ENCODE measurements at regions not wholly inside any gene's neighbourhood (a gene's known extent, or its start where the extent isn't known, plus 50 kb on each side); places are given as distances from the start of the nearest gene placed in this dataset.

- TF ChIP-seq CTCF (IDR thresholded peaks at IDR 0.05; ENCODE audit: low read length), result no peak
- no peak for TF ChIP-seq EZH2 (IDR thresholded peaks at IDR 0.05; ENCODE audit: borderline replicate concordance, low read length)
- no peaks in the 10 kb centered on the region for H3K27me3 ChIP-seq (ENCODE audit: insufficient read depth, low read length)
- H2AFZ ChIP-seq (ENCODE audit: low read length), result no peak overlapping the region
- no peaks in the 10 kb centered on the region for H4K20me1 ChIP-seq (ENCODE audit: insufficient read depth, low read length)
- no peaks in the 10 kb centered on the region for H3K9me3 ChIP-seq (ENCODE audit: low read length)
- no peaks in the 10 kb centered on the region for H3K4me1 ChIP-seq (ENCODE audit: insufficient read depth, low read length, severe bottlenecking)
- H3K9ac ChIP-seq (ENCODE audit: low read length), result no peak overlapping the region
- H3F3A ChIP-seq (ENCODE audit: insufficient read depth, low read length), result no peaks in the 10 kb centered on the region
- no peaks in the 10 kb centered on the region for H3K9me2 ChIP-seq (ENCODE audit: low read depth, low read length)
- no peak overlapping the region for H3K4me2 ChIP-seq (ENCODE audit: low read length)
- no peaks in the 10 kb centered on the region for H3K79me2 ChIP-seq (ENCODE audit: insufficient read depth, low read length)
- H3K36me3 ChIP-seq (ENCODE audit: insufficient read depth, low read length), result no peaks in the 10 kb centered on the region
- H3K4me3 ChIP-seq (ENCODE audit: low read depth, low read length, poor library complexity, severe bottlenecking), result no peak overlapping the region
- H3K27ac ChIP-seq (ENCODE audit: low read depth, low read length, poor library complexity, severe bottlenecking), result no peak overlapping the region
These were observed 232.1 kb downstream of the NDUFA10 start for GRCh38 chr2:239793086-239793485.

GRCh38 chr2:239792405-239793084, 232.6 kb downstream of the NDUFA10 start:
- no peak overlapping the region for H3K27ac ChIP-seq (ENCODE audit: low read depth, low read length, poor library complexity, severe bottlenecking)
- H3K79me2 ChIP-seq (ENCODE audit: insufficient read depth, low read length), result no peaks in the 10 kb centered on the region
- H3K36me3 ChIP-seq (ENCODE audit: insufficient read depth, low read length), result no peaks in the 10 kb centered on the region
- TF ChIP-seq EZH2 (IDR thresholded peaks at IDR 0.05; ENCODE audit: borderline replicate concordance, low read length), result no peak
- no peak for TF ChIP-seq CTCF (IDR thresholded peaks at IDR 0.05; ENCODE audit: low read length)
- H3F3A ChIP-seq (ENCODE audit: insufficient read depth, low read length), result no peaks in the 10 kb centered on the region
- H3K9ac ChIP-seq (ENCODE audit: low read length), result no peak overlapping the region
- no peak overlapping the region for H3K4me2 ChIP-seq (ENCODE audit: low read length)
- H4K20me1 ChIP-seq (ENCODE audit: insufficient read depth, low read length), result no peaks in the 10 kb centered on the region
- no peak overlapping the region for H2AFZ ChIP-seq (ENCODE audit: low read length)
- H3K4me3 ChIP-seq (ENCODE audit: low read depth, low read length, poor library complexity, severe bottlenecking), result no peak overlapping the region
- H3K9me3 ChIP-seq (ENCODE audit: low read length), result no peaks in the 10 kb centered on the region
- H3K9me2 ChIP-seq (ENCODE audit: low read depth, low read length), result no peaks in the 10 kb centered on the region
- no peaks in the 10 kb centered on the region for H3K4me1 ChIP-seq (ENCODE audit: insufficient read depth, low read length, severe bottlenecking)
- no peaks in the 10 kb centered on the region for H3K27me3 ChIP-seq (ENCODE audit: insufficient read depth, low read length)

GRCh38 chr2:239791526-239792404, 233.4 kb downstream of the NDUFA10 start:
- TF ChIP-seq CTCF (IDR thresholded peaks at IDR 0.05; ENCODE audit: low read length) (no peak), EZH2 (IDR thresholded peaks at IDR 0.05; ENCODE audit: borderline replicate concordance, low read length) (no peak)
- no peak overlapping the region for H3K27ac ChIP-seq (ENCODE audit: low read depth, low read length, poor library complexity, severe bottlenecking)
- H3K9me3 ChIP-seq (ENCODE audit: low read length), result no peaks in the 10 kb centered on the region
- H3F3A ChIP-seq (ENCODE audit: insufficient read depth, low read length), result no peaks in the 10 kb centered on the region
- H3K4me2 ChIP-seq (ENCODE audit: low read length), result no peak overlapping the region
- no peak overlapping the region for H3K9ac ChIP-seq (ENCODE audit: low read length)
- H3K4me1 ChIP-seq (ENCODE audit: insufficient read depth, low read length, severe bottlenecking), result no peaks in the 10 kb centered on the region
- H3K79me2 ChIP-seq (ENCODE audit: insufficient read depth, low read length), result no peaks in the 10 kb centered on the region
- H3K36me3 ChIP-seq (ENCODE audit: insufficient read depth, low read length), result no peaks in the 10 kb centered on the region
- no peak overlapping the region for H2AFZ ChIP-seq (ENCODE audit: low read length)
- no peaks in the 10 kb centered on the region for H4K20me1 ChIP-seq (ENCODE audit: insufficient read depth, low read length)
- H3K4me3 ChIP-seq (ENCODE audit: low read depth, low read length, poor library complexity, severe bottlenecking), result no peak overlapping the region
- H3K9me2 ChIP-seq (ENCODE audit: low read depth, low read length), result no peaks in the 10 kb centered on the region
- no peaks in the 10 kb centered on the region for H3K27me3 ChIP-seq (ENCODE audit: insufficient read depth, low read length)

All from OCI-LY1 (cell line).